ENCODE measurements at regions not wholly inside any gene's neighbourhood (a gene's known extent, or its start where the extent isn't known, plus 50 kb on each side); places are given as distances from the start of the nearest gene placed in this dataset.
A peak's percentile ranks its signal among the peaks of the same experiment; 100 is the strongest.
"Not testable (repeated sequence)": the region's sequence is repeated elsewhere in the genome, so short reads cannot be mapped to it uniquely, and the experiment has no call there.

GRCh38 chr6:67501755-67502154, 1133.3 kb upstream of the ADGRB3 start:
- H3K27ac Mint-ChIP-seq = peak overlapping the region; percentile 88
- DNase-seq = peak; percentile 3
- TF ChIP-seq CTCF (IDR thresholded peaks at IDR 0.05) = no peak
- peaks cover 6% of the 10 kb centered on the region for H3K9me3 Mint-ChIP-seq
- no peak overlapping the region for H3K4me3 Mint-ChIP-seq
- peaks cover 7% of the 10 kb centered on the region for H3K4me1 Mint-ChIP-seq
- no peaks in the 10 kb centered on the region for H3K36me3 Mint-ChIP-seq (ENCODE audit: low read depth)
- peaks cover 3% of the 10 kb centered on the region for H3K27me3 Mint-ChIP-seq (ENCODE audit: low read depth, poor library complexity)

GRCh38 chr6:67497749-67498148, 1137.3 kb upstream of the ADGRB3 start:
- no peak overlapping the region for H3K4me3 Mint-ChIP-seq
- no peak for TF ChIP-seq CTCF (IDR thresholded peaks at IDR 0.05)
- no peak overlapping the region for H3K27ac Mint-ChIP-seq
- H3K36me3 Mint-ChIP-seq (ENCODE audit: low read depth) = no peaks in the 10 kb centered on the region
- peaks cover 7% of the 10 kb centered on the region for H3K4me1 Mint-ChIP-seq
- H3K9me3 Mint-ChIP-seq = no peaks in the 10 kb centered on the region
- DNase-seq = no peak
- no peaks in the 10 kb centered on the region for H3K27me3 Mint-ChIP-seq (ENCODE audit: low read depth, poor library complexity)

GRCh38 chr6:67496191-67496590, 1138.9 kb upstream of the ADGRB3 start:
- Mint-ChIP-seq H3K4me1 (no peaks in the 10 kb centered on the region), H3K27me3 (ENCODE audit: low read depth, poor library complexity) (no peaks in the 10 kb centered on the region)

GRCh38 chr6:67493682-67494081, 1141.4 kb upstream of the ADGRB3 start:
- no peak for DNase-seq
- Mint-ChIP-seq H3K27me3 (ENCODE audit: low read depth, poor library complexity) (no peaks in the 10 kb centered on the region), H3K4me3 (no peak overlapping the region), H3K4me1 (no peaks in the 10 kb centered on the region), H3K27ac (no peak overlapping the region), H3K9me3 (peaks cover 2% of the 10 kb centered on the region), H3K36me3 (ENCODE audit: low read depth) (no peaks in the 10 kb centered on the region)
- no peak for TF ChIP-seq CTCF (IDR thresholded peaks at IDR 0.05)

More at GRCh38 chr6:67496191-67496590, 1138.9 kb upstream of the ADGRB3 start:
- H3K27ac Mint-ChIP-seq = no peak overlapping the region
- no peak overlapping the region for H3K4me3 Mint-ChIP-seq
- TF ChIP-seq CTCF (IDR thresholded peaks at IDR 0.05) = no peak
- no peaks in the 10 kb centered on the region for H3K36me3 Mint-ChIP-seq (ENCODE audit: low read depth)
- no peaks in the 10 kb centered on the region for H3K9me3 Mint-ChIP-seq
- DNase-seq = no peak

- Mint-ChIP-seq H3K9me3 (no peaks in the 10 kb centered on the region), H3K4me1 (no peaks in the 10 kb centered on the region), H3K36me3 (ENCODE audit: low read depth) (no peaks in the 10 kb centered on the region), H3K4me3 (no peak overlapping the region), H3K27ac (no peak overlapping the region), H3K27me3 (ENCODE audit: low read depth, poor library complexity) (peaks cover 4% of the 10 kb centered on the region)
- no peak for DNase-seq
- TF ChIP-seq CTCF (IDR thresholded peaks at IDR 0.05) = no peak
Observed at GRCh38 chr6:67475700-67476099, 1159.4 kb upstream of the ADGRB3 start.

- Mint-ChIP-seq H3K27me3 (ENCODE audit: low read depth, poor library complexity) (no peaks in the 10 kb centered on the region), H3K4me3 (no peak overlapping the region), H3K27ac (no peak overlapping the region), H3K9me3 (peaks cover 14% of the 10 kb centered on the region), H3K4me1 (no peaks in the 10 kb centered on the region), H3K36me3 (ENCODE audit: low read depth) (no peaks in the 10 kb centered on the region)
- no peak for TF ChIP-seq CTCF (IDR thresholded peaks at IDR 0.05)
- DNase-seq = no peak
Observed at GRCh38 chr6:67467341-67467740, 1167.7 kb upstream of the ADGRB3 start.

- H3K4me1 Mint-ChIP-seq; H3K27ac Mint-ChIP-seq; H3K27me3 Mint-ChIP-seq (ENCODE audit: low read depth, poor library complexity); H3K36me3 Mint-ChIP-seq (ENCODE audit: low read depth); DNase-seq; H3K4me3 Mint-ChIP-seq: not testable (repeated sequence)
- peaks cover 24% of the 10 kb centered on the region for H3K9me3 Mint-ChIP-seq
Observed at GRCh38 chr6:67462725-67463124, 1172.4 kb upstream of the ADGRB3 start.
